D341Med (cell line): ENCODE measurements at regions not wholly inside any gene's neighbourhood (a gene's known extent, or its start where the extent isn't known, plus 50 kb on each side); places are given as distances from the start of the nearest gene placed in this dataset.

Experiments used
- DNase-seq: peaks from one replicate; pipeline ENCODE4 v3.0.0; 2012; ENCODE audit warnings: low spot score

GRCh38 chr1:212190169-212190568 is 95.0 kb upstream of the PPP2R5A start:
- DNase-seq, result no peak

- DNase-seq, result no peak
These were observed 92.8 kb upstream of the PPP2R5A start for GRCh38 chr1:212192261-212192998.

DNA sequence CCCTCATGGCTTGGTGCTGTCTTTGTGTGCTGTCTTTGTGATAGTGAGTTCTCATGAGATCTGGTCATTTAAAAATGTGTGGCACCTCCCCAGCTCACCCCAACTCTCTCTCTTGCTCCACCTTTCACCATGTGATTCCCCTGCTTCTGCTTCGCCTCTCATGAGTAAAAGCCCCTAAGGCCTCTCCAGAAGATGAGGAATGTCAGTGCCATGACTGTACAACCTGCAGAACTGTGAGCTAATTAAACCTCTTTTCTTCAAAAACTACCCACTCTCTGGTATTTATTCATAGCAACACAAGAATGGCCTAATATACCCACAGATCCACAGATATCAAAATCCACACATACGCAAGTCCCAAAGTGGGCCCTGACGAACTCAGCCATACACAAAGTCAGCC is 88.9 kb upstream of the PPP2R5A start:
- no peak for DNase-seq

DNA sequence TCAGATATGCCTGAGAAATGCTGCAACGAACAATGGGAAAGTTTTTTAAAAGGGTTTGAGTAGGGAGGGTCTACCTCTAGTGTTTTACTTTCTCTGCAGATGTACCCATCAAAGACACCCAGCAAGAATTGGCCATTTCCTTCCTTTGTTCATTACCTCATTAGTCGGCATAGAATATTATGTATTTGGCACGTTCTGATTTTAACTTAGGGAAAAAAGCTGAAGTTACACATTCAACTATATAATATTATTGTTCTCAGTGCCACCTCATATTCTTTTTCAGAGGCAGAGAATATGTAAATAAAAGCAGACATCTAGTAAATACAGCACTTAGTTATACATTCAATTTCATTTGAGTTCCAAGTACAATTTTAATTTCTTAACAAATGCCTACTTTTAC is 83.7 kb upstream of the PPP2R5A start:
- DNase-seq, result no peak

DNA sequence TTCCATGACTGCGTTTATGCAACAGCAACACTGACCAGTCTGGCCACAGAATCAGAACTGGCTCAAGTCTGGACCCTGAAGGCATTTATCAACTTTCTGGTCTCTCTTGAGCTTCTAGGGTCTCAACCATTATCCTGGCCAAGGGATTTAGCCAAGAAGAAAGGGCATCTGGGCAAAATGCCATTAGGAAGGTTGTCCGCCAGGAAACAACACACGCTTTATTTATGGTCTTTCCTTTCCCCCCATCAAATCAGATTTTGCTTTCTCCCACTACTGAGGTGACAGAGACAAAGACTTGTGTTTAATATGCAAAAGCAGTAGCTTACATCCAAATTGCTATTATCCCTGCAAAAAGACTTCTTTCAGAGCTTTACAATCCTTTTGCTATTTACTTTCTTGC is 81.6 kb upstream of the PPP2R5A start:
- no peak for DNase-seq

DNA sequence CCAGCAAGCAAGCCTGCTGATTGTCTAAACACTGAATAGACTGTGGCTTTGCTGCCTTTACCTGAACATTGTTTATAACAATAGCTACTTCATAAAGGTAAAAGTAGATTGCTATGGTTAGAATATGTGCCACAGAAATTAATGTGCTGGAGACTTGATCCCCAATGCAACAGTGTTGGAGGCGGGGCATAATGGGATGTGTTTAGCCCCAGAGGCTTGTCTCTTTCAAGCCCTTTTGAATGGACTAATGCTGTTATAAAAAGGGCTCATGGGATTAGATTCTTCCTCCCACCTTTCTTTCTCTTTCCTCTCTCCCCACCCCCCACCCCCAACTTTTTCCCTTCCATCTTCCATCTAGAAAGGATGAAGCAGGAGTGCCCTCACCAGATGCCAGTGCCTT is 80.2 kb upstream of the PPP2R5A start:
- no peak for DNase-seq

DNA sequence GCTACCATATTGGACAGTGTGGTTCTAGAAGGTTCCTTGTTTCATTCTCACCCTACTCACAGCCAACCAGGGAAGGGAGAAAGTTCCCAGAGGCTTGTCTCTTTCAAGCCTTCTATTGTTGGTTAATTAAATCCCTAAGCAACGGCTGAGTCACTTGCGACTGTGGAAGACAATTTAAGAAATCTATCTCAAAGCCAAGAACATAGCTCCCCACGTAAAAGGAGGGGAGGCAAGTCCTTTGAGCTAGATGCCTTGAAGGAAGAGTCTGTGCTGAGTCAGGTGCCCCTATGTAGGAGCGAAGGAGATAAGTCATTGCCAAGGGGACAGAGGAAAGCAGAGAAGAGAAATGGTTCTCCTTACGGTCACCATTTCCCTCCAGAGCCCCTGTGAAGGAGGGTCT is 79.4 kb upstream of the PPP2R5A start:
- DNase-seq, result no peak

- no peak for DNase-seq
These were observed 78.1 kb upstream of the PPP2R5A start for GRCh38 chr1:212207118-212207517.

- DNase-seq, result no peak
These were observed 77.2 kb upstream of the PPP2R5A start for GRCh38 chr1:212207822-212208520.

DNA sequence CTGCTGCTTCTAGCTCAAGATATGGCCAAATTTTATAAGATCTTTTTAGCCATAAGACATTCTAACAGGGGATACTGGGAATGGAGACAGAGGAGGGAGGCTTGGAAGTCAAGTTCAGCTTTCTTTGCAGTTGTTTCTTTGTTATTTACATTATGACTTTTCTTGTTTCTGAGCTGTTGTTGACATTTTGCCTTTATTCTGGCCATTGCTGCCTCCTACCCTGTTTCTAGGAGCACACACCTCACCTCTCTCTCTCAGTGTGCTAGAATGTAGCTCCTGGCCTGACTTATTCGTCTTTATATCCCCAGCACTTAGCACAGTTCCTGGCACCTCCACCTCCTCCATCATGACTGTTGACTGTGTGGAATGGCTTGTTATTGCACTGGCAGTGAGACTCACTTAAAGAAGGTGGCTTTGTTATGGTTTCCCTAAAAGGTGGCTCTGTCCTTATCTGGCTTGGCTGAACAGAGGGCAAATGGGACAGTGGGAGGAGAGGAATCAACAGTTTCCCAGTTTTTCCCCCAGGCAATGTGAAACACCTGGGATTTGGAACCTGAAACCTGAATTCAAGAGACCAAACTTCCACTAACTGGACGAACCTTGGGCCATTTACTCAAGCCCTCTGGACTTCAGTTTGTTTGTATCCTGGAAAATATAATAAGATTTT is 76.1 kb upstream of the PPP2R5A start:
- DNase-seq, result no peak

DNA sequence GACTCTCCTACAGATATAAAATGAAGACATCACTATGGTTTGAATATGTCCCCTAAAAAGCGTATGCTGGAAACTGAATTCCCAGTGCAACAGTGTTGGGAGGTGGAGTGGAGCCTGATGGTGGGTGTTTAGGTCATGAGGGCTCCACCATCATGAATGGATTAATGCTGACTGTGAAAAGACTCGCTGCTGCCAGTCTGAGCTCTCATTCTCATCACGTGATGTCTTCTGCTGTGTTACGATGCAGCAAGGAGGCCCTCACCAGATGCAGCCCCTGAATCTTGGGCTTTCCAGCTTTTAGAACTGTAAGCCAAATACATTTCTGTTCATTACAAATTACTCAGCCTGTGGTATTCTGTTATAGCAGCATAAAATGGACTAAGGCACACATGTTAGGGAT is 73.8 kb upstream of the PPP2R5A start:
- no peak for DNase-seq

DNA sequence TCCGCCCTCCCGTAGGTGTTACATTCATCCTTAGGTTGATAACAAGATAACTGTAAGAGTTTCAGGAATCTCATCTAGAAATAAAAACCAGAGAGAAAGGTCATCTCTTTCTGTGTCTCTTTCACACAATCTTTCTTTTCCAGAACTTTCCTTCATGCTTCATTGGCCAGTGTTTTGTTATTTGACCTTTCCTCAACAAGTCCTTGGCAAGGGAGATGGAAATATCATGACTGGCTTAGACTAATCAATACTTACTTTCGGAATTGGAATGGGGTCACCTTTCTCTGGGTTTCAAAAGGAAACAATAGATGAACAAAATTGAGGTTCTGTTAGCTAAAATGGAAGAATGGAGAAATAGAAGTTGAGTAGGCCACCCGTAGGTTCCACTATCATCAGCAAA is 72.9 kb upstream of the PPP2R5A start:
- no peak for DNase-seq

DNA sequence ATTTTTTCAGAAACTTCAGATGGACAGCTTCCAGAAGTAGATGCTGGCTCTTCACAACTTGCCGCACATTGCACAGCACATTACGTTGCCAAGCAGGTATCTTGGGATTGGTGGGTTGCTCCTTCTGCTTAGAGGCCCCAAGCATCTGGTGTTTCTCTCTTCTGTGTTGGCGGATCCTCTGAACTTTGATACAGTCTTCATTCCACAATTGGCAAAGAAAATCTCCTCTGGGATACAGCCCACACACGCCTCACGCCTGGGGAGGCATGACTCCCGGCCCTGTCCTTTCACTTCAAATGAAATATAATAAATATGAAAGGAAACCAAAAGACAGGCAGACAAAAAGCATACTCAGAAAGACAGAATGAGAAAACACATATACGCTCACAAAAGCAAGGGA is 72.3 kb upstream of the PPP2R5A start:
- DNase-seq, result no peak

DNA sequence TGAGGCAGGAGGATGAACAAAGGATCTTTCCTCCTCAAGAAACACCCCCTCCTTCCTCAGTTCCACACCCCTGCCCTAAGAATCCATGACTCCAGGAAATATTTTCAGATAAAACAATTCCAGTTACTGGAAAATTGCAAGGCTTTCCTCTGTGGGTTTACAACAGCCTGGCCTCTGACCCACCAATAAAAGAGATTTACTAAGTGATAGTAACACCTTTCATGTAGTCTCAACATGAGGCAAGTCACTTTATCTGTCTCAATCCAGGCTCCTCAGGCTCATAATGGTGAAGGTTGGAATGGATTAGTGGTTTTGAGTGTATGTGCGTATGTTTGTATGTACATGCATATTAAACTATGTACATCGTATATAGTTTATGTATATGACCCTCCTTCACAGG is 71.4 kb upstream of the PPP2R5A start:
- DNase-seq, result no peak

DNA sequence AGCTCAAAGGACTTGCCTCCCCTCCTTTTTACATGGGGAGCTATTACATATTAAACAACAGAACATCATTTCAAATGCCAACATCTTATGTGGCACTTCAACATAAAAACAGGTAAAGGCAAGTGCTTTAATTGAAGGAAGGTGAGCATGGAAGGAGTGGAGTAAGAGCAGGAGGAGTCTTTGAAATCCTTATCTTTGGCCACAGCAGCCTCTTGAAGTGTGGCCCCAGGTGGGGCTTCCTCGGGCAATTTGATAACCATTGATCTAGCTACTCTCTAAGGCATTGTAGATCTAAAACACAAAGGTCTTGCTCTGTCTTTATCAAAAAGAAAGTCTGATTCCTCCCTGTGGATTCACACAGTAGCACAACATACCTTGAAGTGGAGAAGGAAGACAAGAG is 70.9 kb upstream of the PPP2R5A start:
- no peak for DNase-seq

GRCh38 chr1:212215910-212216309 is 69.3 kb upstream of the PPP2R5A start:
- peak; percentile 62 for DNase-seq

GRCh38 chr1:212217633-212218032 is 67.6 kb upstream of the PPP2R5A start:
- DNase-seq, result no peak

- DNase-seq, result no peak
These were observed 67.1 kb upstream of the PPP2R5A start for GRCh38 chr1:212218065-212218464.

GRCh38 chr1:212218911-212219310 is 66.3 kb upstream of the PPP2R5A start:
- no peak for DNase-seq

GRCh38 chr1:212219679-212220463 is 65.3 kb upstream of the PPP2R5A start:
- DNase-seq, result no peak

- DNase-seq, result no peak
These were observed 63.4 kb upstream of the PPP2R5A start for GRCh38 chr1:212221801-212222200.

- DNase-seq, result no peak
These were observed 61.1 kb upstream of the PPP2R5A start for GRCh38 chr1:212224102-212224501.

GRCh38 chr1:212225416-212225815 is 59.8 kb upstream of the PPP2R5A start:
- DNase-seq, result no peak
